H9 (cell line): ENCODE measurements at regions not wholly inside any gene's neighbourhood (a gene's known extent, or its start where the extent isn't known, plus 50 kb on each side); places are given as distances from the start of the nearest gene placed in this dataset.

ENCODE experiments used
- DNase-seq: peaks from one replicate; pipeline ENCODE4 v3.0.0-alpha.2; 2017
- H2AFZ ChIP-seq: one replicate; pipeline ENCODE4 v1.6.1; 2013; ENCODE audit warnings: mild to moderate bottlenecking, low read length, control low read depth, moderate library complexity
- H2AK5ac ChIP-seq: 2 replicates; pipeline ENCODE4 v1.6.1; 2013; ENCODE audit warnings: low read length, control low read depth, mixed read lengths; ENCODE audit not compliant: insufficient read length
- H2BK120ac ChIP-seq: one replicate; pipeline ENCODE4 v1.6.1; 2013; ENCODE audit warnings: low read depth, mild to moderate bottlenecking, low read length, control low read depth, inconsistent platforms; ENCODE audit not compliant: poor library complexity, severe bottlenecking
- H2BK12ac ChIP-seq: 2 replicates; pipeline ENCODE4 v1.6.1; 2013; ENCODE audit warnings: low read length, control low read depth, mixed read lengths, low read depth; ENCODE audit not compliant: insufficient read length
- H2BK15ac ChIP-seq: 2 replicates; pipeline ENCODE4 v1.6.1; 2013; ENCODE audit warnings: low read depth, low read length, control low read depth
- H2BK20ac ChIP-seq: one replicate; pipeline ENCODE4 v1.6.1; 2013; ENCODE audit warnings: low read depth, mild to moderate bottlenecking, low read length, control low read depth, inconsistent platforms; ENCODE audit not compliant: poor library complexity, severe bottlenecking
- H2BK5ac ChIP-seq: 2 replicates; pipeline ENCODE4 v1.6.1; 2013; ENCODE audit warnings: low read length, control low read depth, mixed read lengths; ENCODE audit not compliant: insufficient read length
- H3K14ac ChIP-seq: 2 replicates; pipeline ENCODE4 v1.6.1; 2013; ENCODE audit warnings: low read length, control low read depth; ENCODE audit not compliant: insufficient read depth
- H3K18ac ChIP-seq: 2 replicates; pipeline ENCODE4 v1.6.1; 2013; ENCODE audit warnings: low read depth, mild to moderate bottlenecking, mixed read lengths, low read length, control low read depth; ENCODE audit not compliant: insufficient read length
- H3K23ac ChIP-seq: 2 replicates; pipeline ENCODE4 v1.6.1; 2013; ENCODE audit warnings: low read length, control low read depth, mixed read lengths, low read depth; ENCODE audit not compliant: insufficient read length
- H3K23me2 ChIP-seq: 2 replicates; pipeline ENCODE4 v1.6.1; 2013; ENCODE audit warnings: low read depth, mild to moderate bottlenecking, mixed read lengths, low read length, control low read depth; ENCODE audit not compliant: insufficient read length, poor library complexity, severe bottlenecking
- H3K27ac ChIP-seq: 2 replicates; pipeline ENCODE4 v1.5.1; 2013; ENCODE audit warnings: low read length, control low read depth, mixed read lengths, low read depth; ENCODE audit not compliant: insufficient read length
- H3K27me3 ChIP-seq: 2 replicates; pipeline ENCODE4 v1.6.1; 2013; ENCODE audit warnings: low read length, control low read depth, inconsistent platforms; ENCODE audit not compliant: insufficient read depth
- H3K4ac ChIP-seq: 2 replicates; pipeline ENCODE4 v1.6.1; 2013; ENCODE audit warnings: low read depth, mild to moderate bottlenecking, control low read depth, inconsistent platforms, low read length, moderate library complexity
- H3K4me1 ChIP-seq: 2 replicates; pipeline ENCODE4 v1.6.1; 2013; ENCODE audit warnings: low read length, control low read depth, inconsistent platforms; ENCODE audit not compliant: insufficient read depth
- H3K4me2 ChIP-seq: 2 replicates; pipeline ENCODE4 v1.6.1; 2013; ENCODE audit warnings: low read length, control low read depth, mixed read lengths; ENCODE audit not compliant: insufficient read length, insufficient read depth
- H3K56ac ChIP-seq: 2 replicates; pipeline ENCODE4 v1.6.1; 2013; ENCODE audit warnings: low read depth, mild to moderate bottlenecking, mixed read lengths, low read length, control low read depth; ENCODE audit not compliant: insufficient read length
- H3K79me1 ChIP-seq: 2 replicates; pipeline ENCODE4 v1.6.1; 2013; ENCODE audit warnings: low read depth, mild to moderate bottlenecking, moderate library complexity, low read length, control low read depth, inconsistent platforms; ENCODE audit not compliant: insufficient read depth, poor library complexity, severe bottlenecking
- H3K79me2 ChIP-seq: 2 replicates; pipeline ENCODE4 v1.6.1; 2013; ENCODE audit warnings: low read length, control low read depth, inconsistent platforms; ENCODE audit not compliant: insufficient read depth
- H3K9ac ChIP-seq: 2 replicates; pipeline ENCODE4 v1.6.1; 2013; ENCODE audit warnings: low read length, control low read depth, mixed read lengths; ENCODE audit not compliant: insufficient read length; ENCODE audit errors: extremely low read depth
- H3K9me3 ChIP-seq: one replicate; pipeline ENCODE4 v1.6.1; 2013; ENCODE audit warnings: low read depth, low read length, inconsistent platforms; ENCODE audit not compliant: control insufficient read depth
- H3T11ph ChIP-seq: one replicate; pipeline ENCODE4 v1.6.1; 2013; ENCODE audit warnings: mild to moderate bottlenecking, low read length, control low read depth, inconsistent platforms
- H4K20me1 ChIP-seq: one replicate; pipeline ENCODE4 v1.6.1; 2013; ENCODE audit not compliant: control insufficient read depth, insufficient read length, insufficient read depth
- H4K5ac ChIP-seq: 2 replicates; pipeline ENCODE4 v1.6.1; 2013; ENCODE audit warnings: low read depth, mild to moderate bottlenecking, mixed read lengths, low read length, control low read depth; ENCODE audit not compliant: insufficient read length
- H4K8ac ChIP-seq: replicated peaks from 2 replicates; pipeline ENCODE4 v1.6.1; 2013; ENCODE audit warnings: low read length, control low read depth, mixed read lengths, low read depth; ENCODE audit not compliant: insufficient read length
- H4K91ac ChIP-seq: 2 replicates; pipeline ENCODE4 v1.6.1; 2013; ENCODE audit warnings: low read depth, mild to moderate bottlenecking, moderate library complexity, mixed read lengths, low read length, control low read depth; ENCODE audit not compliant: insufficient read length
- H3K27ac Mint-ChIP-seq, 3 experiments: 2 replicates in 2 of 3; 3 replicates in 1 of 3; pipeline ENCODE4 v1.8.0; 2020 to 2021; ENCODE audit warnings: mixed read lengths in 3 of 3, mild to moderate bottlenecking in 1 of 3, moderate library complexity in 1 of 3
- H3K27me3 Mint-ChIP-seq: 2 replicates; pipeline ENCODE4 v1.8.0; 2021; ENCODE audit warnings: low read depth, mild to moderate bottlenecking, moderate library complexity, mixed read lengths
- H3K36me3 Mint-ChIP-seq, 3 experiments: 2 replicates in 2 of 3; 3 replicates in 1 of 3; pipeline ENCODE4 v1.8.0; 2020 to 2021; ENCODE audit warnings: low read depth in 3 of 3, mixed read lengths in 3 of 3; ENCODE audit not compliant: insufficient read depth in 1 of 3
- H3K4me1 Mint-ChIP-seq, 2 experiments: 2 replicates each; pipeline ENCODE4 v1.8.0; 2020; ENCODE audit warnings: mixed read lengths in 2 of 2
- H3K4me3 Mint-ChIP-seq, 2 experiments: 2 replicates in 1 of 2; 3 replicates in 1 of 2; pipeline ENCODE4 v1.8.0; 2020 to 2021; ENCODE audit warnings: mild to moderate bottlenecking in 2 of 2, mixed read lengths in 2 of 2, moderate library complexity in 1 of 2
- H3K9me3 Mint-ChIP-seq, 2 experiments: 2 replicates in 1 of 2; 3 replicates in 1 of 2; pipeline ENCODE4 v1.8.0; 2020; ENCODE audit warnings: mild to moderate bottlenecking in 2 of 2, mixed read lengths in 2 of 2, moderate library complexity in 1 of 2
- WGBS: extraction: QIAGEN DNeasy Blood & Tissue Kit; methylation state at CpG from one replicate; pipeline ENCODE4 v1.1.7; 2013; ENCODE audit warnings: missing lambda C conversion rate, low lambda C conversion rate, mixed read lengths; ENCODE audit not compliant: insufficient read length; ENCODE audit errors: extremely low coverage; 5-methylcytosine and 5-hydroxymethylcytosine counted together
- TF ChIP-seq, protein P1 (sequence below): fragments of 200-600 bp; sonication (generic); conservative IDR thresholded peaks from 3 replicates; pipeline ENCODE4 v1.8.0; 2021; ENCODE audit warnings: antibody characterized with exemption, mild to moderate bottlenecking

DNA sequence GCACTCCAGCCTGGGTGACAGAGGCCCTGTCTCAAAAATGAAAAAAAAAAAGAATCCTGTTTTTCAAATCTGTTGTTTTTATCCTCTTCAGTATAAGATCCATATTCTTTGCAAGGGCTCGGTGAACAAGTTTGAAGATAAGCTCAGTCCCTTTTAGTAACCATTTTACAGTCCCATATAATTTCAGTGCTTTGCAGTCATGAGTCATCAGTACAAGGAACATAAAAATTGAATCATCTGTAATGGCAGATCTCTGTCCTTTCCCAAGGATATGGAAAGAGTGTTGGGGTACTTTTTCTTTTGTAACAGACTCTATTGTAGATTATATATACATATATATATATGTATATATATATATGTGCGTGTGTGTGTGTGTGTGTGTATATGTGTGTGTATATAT, 52.2 kb upstream of the ZPBP start:
- H3K4me1 Mint-ChIP-seq: no peaks in the 10 kb centered on the region
- no peak overlapping the region for H3K27ac ChIP-seq
- no peaks in the 10 kb centered on the region for H3K9me3 Mint-ChIP-seq
- TF ChIP-seq, protein P1, sequence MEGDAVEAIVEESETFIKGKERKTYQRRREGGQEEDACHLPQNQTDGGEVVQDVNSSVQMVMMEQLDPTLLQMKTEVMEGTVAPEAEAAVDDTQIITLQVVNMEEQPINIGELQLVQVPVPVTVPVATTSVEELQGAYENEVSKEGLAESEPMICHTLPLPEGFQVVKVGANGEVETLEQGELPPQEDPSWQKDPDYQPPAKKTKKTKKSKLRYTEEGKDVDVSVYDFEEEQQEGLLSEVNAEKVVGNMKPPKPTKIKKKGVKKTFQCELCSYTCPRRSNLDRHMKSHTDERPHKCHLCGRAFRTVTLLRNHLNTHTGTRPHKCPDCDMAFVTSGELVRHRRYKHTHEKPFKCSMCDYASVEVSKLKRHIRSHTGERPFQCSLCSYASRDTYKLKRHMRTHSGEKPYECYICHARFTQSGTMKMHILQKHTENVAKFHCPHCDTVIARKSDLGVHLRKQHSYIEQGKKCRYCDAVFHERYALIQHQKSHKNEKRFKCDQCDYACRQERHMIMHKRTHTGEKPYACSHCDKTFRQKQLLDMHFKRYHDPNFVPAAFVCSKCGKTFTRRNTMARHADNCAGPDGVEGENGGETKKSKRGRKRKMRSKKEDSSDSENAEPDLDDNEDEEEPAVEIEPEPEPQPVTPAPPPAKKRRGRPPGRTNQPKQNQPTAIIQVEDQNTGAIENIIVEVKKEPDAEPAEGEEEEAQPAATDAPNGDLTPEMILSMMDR: no peak
- no peak for DNase-seq
- no peaks in the 10 kb centered on the region for H3K4me1 ChIP-seq
- no peak overlapping the region for H3T11ph ChIP-seq
- no peak overlapping the region for H2AK5ac ChIP-seq
- no peak overlapping the region for H2AFZ ChIP-seq
- no peak overlapping the region for H2BK120ac ChIP-seq
- H3K27me3 Mint-ChIP-seq: no peaks in the 10 kb centered on the region
- H3K23ac ChIP-seq: no peak overlapping the region
- no peak overlapping the region for H4K8ac ChIP-seq
- H2BK12ac ChIP-seq: no peak overlapping the region
- no peak overlapping the region for H2BK5ac ChIP-seq
- no peak overlapping the region for H3K14ac ChIP-seq
- no peaks in the 10 kb centered on the region for H3K27me3 ChIP-seq
- no CpG with 5 or more reads among the region's 2 CpGs for WGBS
- no peak overlapping the region for H3K4me3 Mint-ChIP-seq
- H3K9me3 ChIP-seq: no peaks in the 10 kb centered on the region
- H4K5ac ChIP-seq: no peak overlapping the region
- no peak overlapping the region for H4K91ac ChIP-seq
- no peak overlapping the region for H2BK15ac ChIP-seq
- no peaks in the 10 kb centered on the region for H3K36me3 Mint-ChIP-seq
- H3K23me2 ChIP-seq: no peaks in the 10 kb centered on the region
- no peak overlapping the region for H3K4ac ChIP-seq
- H3K79me2 ChIP-seq: no peaks in the 10 kb centered on the region
- no peak overlapping the region for H3K18ac ChIP-seq
- H3K56ac ChIP-seq: no peak overlapping the region
- H3K27ac Mint-ChIP-seq: no peak overlapping the region; a peak in 1 of 7 replicates
- no peaks in the 10 kb centered on the region for H3K79me1 ChIP-seq
- H4K20me1 ChIP-seq: no peaks in the 10 kb centered on the region
- no peak overlapping the region for H3K4me2 ChIP-seq
- no peak overlapping the region for H2BK20ac ChIP-seq
- no peak overlapping the region for H3K9ac ChIP-seq
